ENCODE measurements at regions not wholly inside any gene's neighbourhood (a gene's known extent, or its start where the extent isn't known, plus 50 kb on each side); places are given as distances from the start of the nearest gene placed in this dataset.

- no peak for DNase-seq (ENCODE audit: low spot score)
- no peak for TF ChIP-seq CTCF (IDR thresholded peaks at IDR 0.05; ENCODE audit: borderline replicate concordance, control extremely low read depth, extremely low read depth, insufficient read depth, missing control alignments)
- in situ Hi-C loops (cut with MboI; ENCODE audit: low sequenced_read_pairs, unreplicated experiment), result no loop called here
Measured at GRCh38 chr16:35562919-35563318, 2103.5 kb downstream of the TP53TG3F start.

GRCh38 chr16:35564148-35564547 lies 2104.7 kb downstream of the TP53TG3F start:
- no peak for DNase-seq (ENCODE audit: low spot score)
- in situ Hi-C loops (cut with MboI; ENCODE audit: low sequenced_read_pairs, unreplicated experiment), result no loop called here
- no peak for TF ChIP-seq CTCF (IDR thresholded peaks at IDR 0.05; ENCODE audit: borderline replicate concordance, control extremely low read depth, extremely low read depth, insufficient read depth, missing control alignments)

GRCh38 chr16:35564889-35565288 lies 2105.5 kb downstream of the TP53TG3F start:
- no peak for DNase-seq (ENCODE audit: low spot score)
- no peak for TF ChIP-seq CTCF (IDR thresholded peaks at IDR 0.05; ENCODE audit: borderline replicate concordance, control extremely low read depth, extremely low read depth, insufficient read depth, missing control alignments)

GRCh38 chr16:35565626-35566025 lies 2106.2 kb downstream of the TP53TG3F start:
- no peak for TF ChIP-seq CTCF (IDR thresholded peaks at IDR 0.05; ENCODE audit: borderline replicate concordance, control extremely low read depth, extremely low read depth, insufficient read depth, missing control alignments)
- DNase-seq (ENCODE audit: low spot score), result no peak
- in situ Hi-C loops (cut with MboI; ENCODE audit: low sequenced_read_pairs, unreplicated experiment), result no loop called here

More at GRCh38 chr16:35564889-35565288, 2105.5 kb downstream of the TP53TG3F start:
- in situ Hi-C loops (cut with MboI; ENCODE audit: low sequenced_read_pairs, unreplicated experiment), result no loop called here

- no peak for TF ChIP-seq CTCF (IDR thresholded peaks at IDR 0.05; ENCODE audit: borderline replicate concordance, control extremely low read depth, extremely low read depth, insufficient read depth, missing control alignments)
- DNase-seq (ENCODE audit: low spot score), result no peak
- in situ Hi-C loops (cut with MboI; ENCODE audit: low sequenced_read_pairs, unreplicated experiment), result no loop called here
Measured at GRCh38 chr16:35569413-35569812, 2110.0 kb downstream of the TP53TG3F start.

- in situ Hi-C loops (cut with MboI; ENCODE audit: low sequenced_read_pairs, unreplicated experiment), result no loop called here
- no peak for DNase-seq (ENCODE audit: low spot score)
- no peak for TF ChIP-seq CTCF (IDR thresholded peaks at IDR 0.05; ENCODE audit: borderline replicate concordance, control extremely low read depth, extremely low read depth, insufficient read depth, missing control alignments)
Measured at GRCh38 chr16:35570946-35571345, 2111.5 kb downstream of the TP53TG3F start.

- DNase-seq (ENCODE audit: low spot score), result no peak
- in situ Hi-C loops (cut with MboI; ENCODE audit: low sequenced_read_pairs, unreplicated experiment), result no loop called here
- no peak for TF ChIP-seq CTCF (IDR thresholded peaks at IDR 0.05; ENCODE audit: borderline replicate concordance, control extremely low read depth, extremely low read depth, insufficient read depth, missing control alignments)
Measured at GRCh38 chr16:35572186-35572585, 2112.8 kb downstream of the TP53TG3F start.

Data from GM13976 (cell line).